Left lung (tissue), 4 donors: ENCODE measurements at regions not wholly inside any gene's neighbourhood (a gene's known extent, or its start where the extent isn't known, plus 50 kb on each side); places are given as distances from the start of the nearest gene placed in this dataset.

Experiments
- ATAC-seq: fragments of 200-7000 bp; cut with Tn5 transposase; one replicate; pipeline ENCODE4 v1.9.1; 2020; ENCODE audit warnings: moderate library complexity
- DNase-seq, 4 donors: peaks; one replicate each; pipeline ENCODE4 v3.0.0-alpha.2; 2013 to 2020
- H3K27ac ChIP-seq, 2 donors: fragments of 200-600 bp; sonication (generic) in 1 of 2; one replicate each; pipeline versions ENCODE4 v1.5.0 to v1.8.0; 2020 to 2021
- H3K27me3 ChIP-seq, 2 donors: fragments of 200-600 bp; sonication (generic) in 1 of 2; one replicate each; pipeline versions ENCODE4 v1.5.0 to v1.8.0; 2020 to 2021
- H3K36me3 ChIP-seq, 2 donors: fragments of 200-600 bp; sonication (generic) in 1 of 2; one replicate each; pipeline versions ENCODE4 v1.5.0 to v1.8.0; 2020 to 2021
- H3K4me1 ChIP-seq, 2 donors: fragments of 200-600 bp; one replicate each; pipeline ENCODE4 v1.8.0; 2021
- H3K4me3 ChIP-seq, 2 donors: fragments of 200-600 bp; sonication (generic) in 1 of 2; one replicate each; pipeline versions ENCODE4 v1.5.0 to v1.8.0; 2020 to 2021; ENCODE audit warnings: mild to moderate bottlenecking in 1 of 2
- H3K9me3 ChIP-seq, 2 donors: fragments of 200-600 bp; sonication (generic) in 1 of 2; one replicate each; pipeline versions ENCODE4 v1.5.0 to v1.8.0; 2020 to 2021
- CTCF ChIP-seq, 2 donors: fragments of 200-600 bp; sonication (generic) in 1 of 2; IDR thresholded peaks; one replicate each; pipeline versions ENCODE4 v1.5.0 to v1.8.0; 2021; ENCODE audit warnings: antibody characterized with exemption in 2 of 2
- intact Hi-C, 2 donors: fragments of 100-400 bp; cut with DNase I; formaldehyde crosslinking; loops; one replicate each; pipeline versions ENCODE4 v1.11.2 to v1.14.2; 2022
- donor health status: DM: no; HTN: yes; CAD: no.
- donor health status: DM: no; HTN: no; CAD: no.

- ATAC-seq (no peak), DNase-seq (no peak)
- H3K27me3 ChIP-seq: no peaks in the 10 kb centered on the region
- H3K9me3 ChIP-seq: no peaks in the 10 kb centered on the region
- intact Hi-C loops: no loop called here
- H3K4me1 ChIP-seq: no peaks in the 10 kb centered on the region
- H3K4me3 ChIP-seq: no peak overlapping the region
- no peaks in the 10 kb centered on the region for H3K36me3 ChIP-seq
- no peak for TF ChIP-seq CTCF (IDR thresholded peaks at IDR 0.05)
- H3K27ac ChIP-seq: no peak overlapping the region
These were observed 96.3 kb downstream of the SETD4 start for GRCh38 chr21:35963920-35964451.

GRCh38 chr21:35962917-35963316 lies 97.4 kb downstream of the SETD4 start:
- H3K4me3 ChIP-seq: no peak overlapping the region
- H3K9me3 ChIP-seq: no peaks in the 10 kb centered on the region
- no peaks in the 10 kb centered on the region for H3K4me1 ChIP-seq
- no peaks in the 10 kb centered on the region for H3K27me3 ChIP-seq
- H3K27ac ChIP-seq: no peak overlapping the region
- H3K36me3 ChIP-seq: no peaks in the 10 kb centered on the region
- ATAC-seq: no peak
- intact Hi-C loops: no loop called here
- TF ChIP-seq CTCF (IDR thresholded peaks at IDR 0.05): no peak
- DNase-seq: no peak

- ATAC-seq: peak; percentile 49
- Histone ChIP-seq H3K4me3 (no peak overlapping the region), H3K27me3 (no peaks in the 10 kb centered on the region), H3K36me3 (no peaks in the 10 kb centered on the region), H3K9me3 (no peaks in the 10 kb centered on the region), H3K4me1 (no peaks in the 10 kb centered on the region), H3K27ac (no peak overlapping the region)
- intact Hi-C loops: no loop called here
- no peak for DNase-seq
- TF ChIP-seq CTCF (IDR thresholded peaks at IDR 0.05): no peak
These were observed 106.3 kb downstream of the SETD4 start for GRCh38 chr21:35954066-35954465.

GRCh38 chr21:35953597-35953996 lies 106.7 kb downstream of the SETD4 start:
- Histone ChIP-seq H3K27me3 (no peaks in the 10 kb centered on the region), H3K4me3 (no peak overlapping the region), H3K9me3 (no peaks in the 10 kb centered on the region), H3K4me1 (no peaks in the 10 kb centered on the region), H3K36me3 (no peaks in the 10 kb centered on the region), H3K27ac (no peak overlapping the region)
- peak; percentile 66 for ATAC-seq
- no peak for TF ChIP-seq CTCF (IDR thresholded peaks at IDR 0.05)
- DNase-seq: no peak
- intact Hi-C loops: no loop called here

GRCh38 chr21:35952651-35953340 lies 107.5 kb downstream of the SETD4 start:
- TF ChIP-seq CTCF (IDR thresholded peaks at IDR 0.05): no peak
- Histone ChIP-seq H3K27me3 (no peaks in the 10 kb centered on the region), H3K4me1 (no peaks in the 10 kb centered on the region), H3K9me3 (no peaks in the 10 kb centered on the region), H3K27ac (no peak overlapping the region), H3K36me3 (no peaks in the 10 kb centered on the region), H3K4me3 (no peak overlapping the region)
- DNase-seq: no peak
- intact Hi-C loops: no loop called here
- no peak for ATAC-seq
